Activated T-cell treated with anti-CD3 and anti-CD28 coated beads, Interleukin-2, amount 50 U/mL, for 1 hour (primary cell): ENCODE measurements at regions not wholly inside any gene's neighbourhood (a gene's known extent, or its start where the extent isn't known, plus 50 kb on each side); places are given as distances from the start of the nearest gene placed in this dataset.
"Not testable (repeated sequence)": the region's sequence is repeated elsewhere in the genome, so short reads cannot be mapped to it uniquely, and the experiment has no call there.

Experiments
- DNase-seq: peaks from one replicate; pipeline ENCODE4 v3.0.0-alpha.2; 2020

DNA sequence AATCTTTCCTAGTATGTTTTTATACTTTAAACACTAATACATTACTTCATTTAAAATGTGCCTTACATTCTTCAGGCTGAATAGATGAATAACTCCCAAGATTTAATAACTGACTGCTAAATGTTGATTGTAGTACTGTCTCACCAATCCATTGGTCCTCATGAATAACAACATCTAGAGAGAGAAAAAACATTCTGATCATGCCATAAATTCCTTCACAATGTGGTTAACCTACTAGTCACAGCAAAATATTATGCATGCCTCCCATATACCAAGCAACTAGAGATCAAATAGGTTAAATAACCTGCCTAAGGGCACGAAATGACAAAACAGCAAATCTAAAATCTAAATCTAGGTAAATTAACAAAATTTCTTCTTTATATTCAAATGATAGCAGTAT, 66.2 kb downstream of the SYT15 start:
- not testable (repeated sequence) for DNase-seq

DNA sequence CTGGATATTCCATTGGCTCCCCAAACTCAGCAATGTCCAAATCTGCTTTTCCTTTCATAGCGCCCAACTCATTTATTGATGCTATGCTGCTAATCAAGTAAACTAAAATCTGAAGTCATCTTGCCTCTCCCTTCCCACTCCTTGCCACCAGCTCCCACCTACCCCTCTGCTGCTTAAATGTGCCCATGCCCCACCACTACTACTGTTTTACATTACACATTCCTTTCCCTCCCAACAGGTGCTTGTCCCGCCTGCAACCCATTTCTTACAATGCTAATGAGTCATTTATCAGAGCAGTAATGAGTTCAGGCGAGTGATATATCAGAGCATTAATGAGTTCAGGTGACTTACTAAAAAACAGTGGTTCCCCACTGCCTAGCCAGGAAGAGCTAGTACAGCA, 67.2 kb downstream of the SYT15 start:
- DNase-seq: not testable (repeated sequence)

DNA sequence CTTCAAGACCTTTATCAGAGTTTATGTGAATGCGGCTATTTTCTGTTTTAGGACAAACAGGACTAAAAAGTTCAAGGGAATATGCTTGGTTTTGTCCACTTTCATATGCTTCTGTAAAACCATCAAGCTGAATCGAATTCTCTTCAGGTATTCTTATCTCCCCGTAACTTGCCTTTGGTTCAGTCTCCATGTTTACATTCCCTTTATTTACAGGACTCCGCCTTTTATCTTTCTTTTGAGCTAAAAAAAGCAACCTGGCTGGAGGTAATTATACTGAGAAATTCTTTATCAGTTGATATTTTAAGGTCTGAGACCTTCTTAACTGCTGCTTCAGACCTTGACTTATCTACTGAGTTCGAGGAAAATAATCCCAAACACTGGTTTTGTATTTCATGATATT, 72.0 kb downstream of the SYT15 start:
- not testable (repeated sequence) for DNase-seq

DNA sequence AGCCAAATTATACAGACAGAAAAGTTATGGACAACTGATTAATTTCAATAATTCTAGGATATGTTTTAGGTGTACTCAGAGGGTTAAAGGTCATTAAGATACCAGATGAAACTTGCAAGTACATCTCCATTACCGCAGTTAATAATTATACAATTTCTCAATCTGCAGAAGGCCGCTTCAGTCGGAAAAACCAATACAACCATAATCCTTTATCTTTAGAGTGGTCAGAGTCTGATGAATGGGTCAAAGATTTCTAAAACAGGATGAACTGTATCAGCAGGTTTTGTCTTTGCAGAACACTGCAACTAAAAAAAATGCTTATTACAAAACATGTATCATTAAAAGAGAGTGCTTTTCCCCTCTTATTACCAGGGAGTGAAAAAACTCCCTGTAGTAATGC, 78.5 kb downstream of the SYT15 start:
- not testable (repeated sequence) for DNase-seq

DNA sequence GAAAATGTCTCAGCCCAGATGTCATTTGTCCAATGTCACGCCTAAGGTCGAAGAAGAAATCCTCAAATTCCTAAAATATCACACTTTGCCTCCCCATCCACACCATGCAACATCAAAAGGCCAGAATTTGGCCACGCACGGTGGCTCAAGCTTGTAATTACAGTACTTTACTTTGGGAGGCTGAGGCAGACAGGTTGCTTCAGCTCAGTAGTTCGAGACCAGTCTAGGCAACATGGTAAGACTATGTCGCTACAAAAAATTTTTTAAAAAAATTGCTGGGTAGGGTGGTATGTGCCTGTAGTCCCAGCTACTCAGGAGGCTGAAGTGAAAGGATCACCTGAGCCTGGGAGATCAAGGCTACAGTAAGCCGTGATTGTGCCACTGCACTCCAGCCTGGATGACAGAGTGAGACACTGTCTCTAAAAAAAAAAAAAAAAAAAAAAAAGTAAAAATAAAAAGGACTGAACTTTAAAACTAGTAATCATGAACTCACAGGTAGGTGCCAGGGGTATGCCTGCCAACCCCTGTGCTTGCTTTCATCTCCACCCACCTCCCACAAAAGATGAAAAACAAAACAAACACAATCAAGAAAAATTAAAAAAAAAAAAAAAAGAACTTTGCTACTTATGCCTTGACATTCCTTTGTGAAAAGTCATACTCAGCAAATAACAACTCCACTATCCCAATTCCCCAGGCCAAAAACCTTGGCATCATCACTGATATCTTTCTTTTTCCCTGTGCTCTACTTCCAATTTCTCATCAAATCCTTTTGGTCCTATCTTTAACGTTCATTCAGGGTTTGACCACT, 81.3 kb downstream of the SYT15 start:
- DNase-seq: not testable (repeated sequence)

DNA sequence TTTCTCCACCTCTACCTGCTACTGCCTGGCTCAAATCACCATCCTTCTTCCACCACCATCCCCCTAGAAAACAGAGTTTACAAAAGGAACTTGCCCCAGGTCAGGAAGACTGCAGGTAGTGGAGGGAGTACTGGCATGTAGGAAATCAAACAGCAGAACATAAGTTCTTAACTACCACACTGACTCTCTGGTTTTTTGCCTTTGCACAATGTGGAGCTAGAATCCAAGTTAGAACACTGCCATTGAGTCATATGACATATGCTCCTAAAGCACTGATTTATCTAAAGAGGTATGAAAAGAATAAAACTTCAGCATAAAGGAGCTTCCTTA, 81.9 kb downstream of the SYT15 start:
- not testable (repeated sequence) for DNase-seq

DNA sequence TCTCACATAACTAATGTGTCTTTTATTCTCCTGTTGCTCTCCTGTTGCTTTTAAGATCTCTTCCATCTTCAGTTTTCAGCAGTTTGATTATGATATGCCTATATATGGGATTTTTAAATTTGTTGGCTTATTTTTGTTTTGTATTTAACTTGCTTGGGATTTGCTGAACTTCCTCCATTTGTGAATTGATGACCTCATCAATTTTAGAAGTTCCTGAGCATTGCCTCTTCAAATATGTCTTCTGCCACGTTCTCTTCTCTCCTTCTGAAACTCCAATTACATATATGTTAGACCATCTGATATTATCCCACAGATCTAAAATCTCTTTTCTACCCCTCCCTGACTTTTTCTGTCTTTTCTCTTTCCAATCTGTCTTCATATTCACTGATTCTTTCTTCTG, 86.6 kb downstream of the SYT15 start:
- not testable (repeated sequence) for DNase-seq

DNA sequence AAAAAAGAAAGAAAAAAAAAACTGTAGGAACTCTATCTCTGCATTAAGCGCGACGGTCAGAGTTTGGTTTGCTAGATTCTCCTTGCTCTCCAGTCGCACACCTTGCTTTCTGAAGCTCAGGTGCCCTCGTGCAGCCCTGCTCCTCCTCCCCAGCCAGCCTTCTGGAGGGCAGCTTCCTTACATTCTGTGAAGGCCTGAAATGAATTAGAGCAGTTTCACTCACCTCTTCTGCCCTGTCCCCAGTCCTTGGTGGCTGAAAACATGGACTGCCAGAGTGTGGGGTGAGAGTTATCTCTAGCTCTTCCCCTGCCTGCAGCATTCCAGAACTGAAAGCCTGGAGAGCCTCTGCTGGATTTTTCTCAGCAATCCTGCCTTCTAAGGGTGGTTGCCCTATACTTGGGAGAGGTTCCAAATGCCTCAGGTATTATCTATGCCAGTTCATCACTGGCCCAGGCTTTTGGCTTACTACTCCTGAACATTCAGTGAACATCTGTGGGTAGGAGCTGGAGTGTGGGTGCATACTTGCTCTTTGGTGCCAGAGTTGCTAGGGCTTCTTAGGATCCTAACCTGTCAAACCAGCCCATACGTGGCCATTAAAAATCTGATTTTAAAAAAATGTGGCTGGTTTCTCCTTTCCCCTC, 89.5 kb downstream of the SYT15 start:
- not testable (repeated sequence) for DNase-seq

DNA sequence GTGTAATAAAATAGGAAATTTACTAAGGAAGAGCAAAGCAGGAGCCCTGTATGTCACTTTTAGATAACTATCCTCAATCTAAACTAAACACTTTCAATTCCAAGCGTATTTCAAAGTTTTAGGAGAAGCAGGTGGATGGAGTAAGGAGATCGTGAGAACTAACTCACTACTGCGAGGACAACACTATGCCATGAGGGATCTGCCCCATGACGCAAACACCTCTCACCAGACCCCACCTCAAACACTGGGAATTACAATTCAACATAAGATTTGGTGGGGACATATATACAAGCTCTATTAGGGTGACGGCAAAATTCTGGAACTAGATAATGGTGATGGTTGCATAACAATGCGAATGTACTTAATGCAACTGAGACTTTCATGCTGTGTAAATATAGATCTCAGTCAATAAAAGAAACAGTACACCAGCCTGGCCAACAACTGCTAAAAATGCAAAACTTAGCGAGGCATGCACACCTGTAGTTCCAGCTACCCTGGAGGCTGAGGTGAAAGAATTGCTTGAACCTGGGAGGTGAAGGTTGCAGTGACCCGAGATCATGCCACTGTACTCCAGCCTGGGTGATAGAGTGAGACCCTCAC, 99.0 kb downstream of the SYT15 start:
- not testable (repeated sequence) for DNase-seq

DNA sequence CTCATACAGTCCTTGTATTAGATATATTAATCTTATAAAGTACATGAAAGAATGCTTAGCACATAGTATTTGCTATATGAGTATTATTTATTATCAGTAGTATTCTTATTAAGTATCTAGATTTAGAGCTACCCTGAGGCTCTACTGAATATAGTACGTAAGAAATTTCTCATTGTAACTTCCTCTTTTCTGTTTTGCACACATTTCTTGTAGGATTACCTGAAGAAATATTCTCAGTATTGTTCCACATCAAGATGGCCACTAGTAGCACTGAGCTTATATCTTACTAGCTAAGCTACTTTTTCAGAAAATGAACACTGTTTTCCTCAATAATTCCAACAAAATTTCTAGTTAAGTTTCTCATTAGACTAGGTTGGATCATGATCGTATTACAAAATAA, 112.5 kb downstream of the SYT15 start:
- not testable (repeated sequence) for DNase-seq

DNA sequence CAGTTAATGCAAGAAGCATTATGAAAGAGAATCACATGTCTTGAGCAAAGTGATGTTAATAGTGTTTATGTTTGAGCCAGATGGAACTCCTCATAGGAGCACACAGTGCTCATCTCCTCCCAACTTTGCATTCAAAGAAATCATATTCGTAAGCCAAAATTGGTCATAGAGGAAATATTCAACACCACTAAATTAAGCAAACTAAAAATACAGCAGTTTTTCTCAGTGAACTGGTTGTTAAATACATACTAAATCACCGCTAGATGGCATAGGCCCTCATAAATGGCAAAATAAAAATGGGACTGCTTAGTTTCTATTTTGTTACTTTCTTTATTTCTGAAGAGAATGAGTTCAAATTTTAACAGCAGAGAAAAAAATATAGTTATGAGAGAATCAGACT, 114.3 kb downstream of the SYT15 start:
- DNase-seq: not testable (repeated sequence)

DNA sequence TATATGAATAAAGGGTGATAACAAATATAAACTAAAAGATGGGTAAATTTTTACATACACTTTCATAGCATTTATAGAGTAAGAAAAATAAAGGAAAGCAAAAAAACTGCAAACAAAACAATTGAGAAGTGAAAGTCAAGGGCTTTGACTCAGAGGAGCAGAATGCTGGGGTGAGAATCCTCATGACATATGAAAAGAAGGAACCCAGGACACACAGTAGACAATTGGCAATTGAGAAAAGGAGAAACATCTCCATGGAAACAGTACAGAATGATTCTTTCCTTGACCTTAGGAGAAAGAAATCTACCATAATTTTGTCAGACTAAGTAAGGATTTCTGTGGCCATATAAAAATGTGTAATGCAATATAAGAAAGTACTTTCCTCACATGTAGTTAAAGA, 138.3 kb downstream of the SYT15 start:
- DNase-seq: not testable (repeated sequence)

DNA sequence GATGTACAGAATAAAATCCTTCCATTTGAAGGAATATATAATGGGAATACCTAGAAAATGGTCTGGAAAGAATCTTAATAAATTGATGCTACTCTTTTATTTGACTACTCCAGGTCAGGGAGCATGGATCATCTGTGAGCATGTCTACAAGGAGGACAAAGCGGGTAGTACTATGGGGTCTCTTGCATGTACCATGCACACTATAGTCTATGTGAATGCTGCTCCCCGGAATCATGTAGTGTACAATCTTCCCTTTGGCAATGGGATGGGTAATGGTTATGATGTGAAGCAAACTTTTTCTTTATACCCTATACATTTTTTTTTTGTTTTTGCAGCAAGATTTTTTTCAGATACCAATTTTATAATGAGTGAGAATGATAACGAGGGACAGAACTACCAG, 139.1 kb downstream of the SYT15 start:
- not testable (repeated sequence) for DNase-seq

DNA sequence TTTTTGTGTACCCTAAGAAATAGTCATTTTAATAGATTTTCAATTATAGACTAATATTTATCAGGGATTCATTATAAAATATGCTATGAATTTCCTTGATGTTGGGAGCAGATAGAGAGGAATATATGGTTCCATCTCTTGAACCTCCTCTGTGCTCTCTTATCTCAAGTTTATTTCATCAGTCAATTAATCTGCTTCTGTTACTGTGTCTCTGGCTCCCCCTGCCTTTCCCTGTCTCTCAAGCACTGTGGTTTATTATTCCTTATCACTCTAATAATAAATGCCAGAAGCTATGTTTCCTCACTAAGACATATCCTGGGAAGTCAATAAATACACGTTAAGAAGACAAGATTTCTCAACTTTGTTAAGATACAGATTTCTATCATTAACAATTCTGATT, 141.5 kb downstream of the SYT15 start:
- DNase-seq: not testable (repeated sequence)

DNA sequence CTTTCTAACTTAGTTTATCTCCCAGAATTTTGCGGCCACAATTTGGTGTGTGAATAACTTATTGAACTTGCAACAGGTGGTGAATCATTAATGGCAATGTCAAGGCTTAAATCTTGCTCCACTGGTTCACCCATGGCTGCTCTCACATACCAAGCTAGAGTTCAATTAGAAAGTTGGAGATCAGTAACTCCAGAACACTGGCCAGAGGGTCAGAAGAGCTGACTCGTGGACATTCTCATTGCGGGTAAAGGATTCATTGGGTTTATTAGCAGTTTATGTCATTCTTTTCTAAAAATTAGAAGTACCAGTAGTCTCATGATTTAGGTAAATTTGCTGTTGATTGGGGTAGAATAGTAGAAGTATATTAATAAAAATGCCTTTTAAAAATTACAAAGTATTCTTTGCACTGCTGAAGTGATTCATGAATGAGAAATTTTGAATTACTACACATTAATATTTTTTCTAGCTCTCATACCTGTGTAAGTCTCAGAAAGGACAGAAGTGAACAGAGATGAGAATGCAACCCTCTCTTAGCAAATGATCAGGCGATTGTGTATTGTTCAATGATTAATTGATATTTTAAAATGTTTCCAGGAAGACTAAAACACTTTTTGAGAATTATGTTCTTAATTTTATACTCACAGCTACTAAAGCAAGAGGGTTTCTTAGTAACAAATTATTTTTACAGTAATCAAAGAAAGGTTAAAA, 142.0 kb downstream of the SYT15 start:
- DNase-seq: not testable (repeated sequence)

DNA sequence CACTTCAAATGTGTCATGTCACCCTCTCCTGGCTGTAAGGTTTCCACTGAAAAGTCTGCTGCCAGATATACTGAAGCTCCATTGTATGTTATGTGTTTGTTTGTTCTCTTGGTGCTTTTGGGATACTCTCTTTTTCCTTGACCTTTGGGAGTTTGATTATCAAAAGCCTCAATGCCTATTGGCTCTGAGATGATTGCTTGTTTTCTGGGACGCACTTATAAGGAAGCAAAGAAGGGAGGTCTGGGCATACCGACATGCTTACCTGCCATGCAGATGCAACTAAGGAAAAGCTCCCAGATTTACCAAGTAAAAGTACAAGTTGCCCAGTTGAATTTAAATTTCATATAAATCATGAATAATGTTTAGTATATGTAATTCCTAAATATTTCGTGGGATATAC, 145.3 kb downstream of the SYT15 start:
- DNase-seq: not testable (repeated sequence)

DNA sequence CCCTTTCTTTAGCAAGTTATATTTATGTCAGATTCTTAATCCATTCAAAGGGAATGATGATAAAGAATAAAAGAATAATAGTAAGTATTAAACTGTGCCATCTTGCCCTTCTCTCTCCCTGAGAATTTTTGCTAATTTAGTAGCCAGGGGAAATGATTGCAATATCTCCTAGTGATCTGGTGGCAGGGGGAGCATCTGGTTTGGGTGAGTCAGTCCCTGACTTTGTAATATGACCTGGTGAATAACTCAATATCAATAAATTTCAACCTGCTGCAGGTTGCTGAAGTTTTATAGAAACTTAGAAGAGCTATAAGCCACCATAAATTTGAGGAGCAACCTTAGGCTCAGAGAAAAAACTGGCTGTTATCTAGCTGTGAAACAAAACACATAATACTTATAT, 149.4 kb downstream of the SYT15 start:
- DNase-seq: not testable (repeated sequence)

DNA sequence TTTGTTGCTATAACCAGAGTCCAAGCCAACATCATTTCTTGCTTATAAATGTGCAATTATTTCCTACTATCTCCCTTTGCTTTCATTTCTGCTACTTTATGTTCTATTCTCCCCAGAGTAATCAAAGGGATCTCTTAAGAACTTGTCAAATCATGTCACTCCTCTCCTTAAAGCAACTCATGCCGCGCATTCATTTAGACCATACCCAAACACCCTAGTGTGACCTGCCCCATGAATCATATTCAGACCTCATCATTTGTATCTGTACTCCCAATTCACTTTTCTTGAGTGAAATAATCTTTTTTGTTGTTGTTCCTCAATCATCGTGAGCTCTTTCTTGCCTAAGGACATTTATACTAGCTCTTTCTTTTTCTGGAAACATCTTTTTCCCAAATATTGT, 151.8 kb downstream of the SYT15 start:
- not testable (repeated sequence) for DNase-seq

DNA sequence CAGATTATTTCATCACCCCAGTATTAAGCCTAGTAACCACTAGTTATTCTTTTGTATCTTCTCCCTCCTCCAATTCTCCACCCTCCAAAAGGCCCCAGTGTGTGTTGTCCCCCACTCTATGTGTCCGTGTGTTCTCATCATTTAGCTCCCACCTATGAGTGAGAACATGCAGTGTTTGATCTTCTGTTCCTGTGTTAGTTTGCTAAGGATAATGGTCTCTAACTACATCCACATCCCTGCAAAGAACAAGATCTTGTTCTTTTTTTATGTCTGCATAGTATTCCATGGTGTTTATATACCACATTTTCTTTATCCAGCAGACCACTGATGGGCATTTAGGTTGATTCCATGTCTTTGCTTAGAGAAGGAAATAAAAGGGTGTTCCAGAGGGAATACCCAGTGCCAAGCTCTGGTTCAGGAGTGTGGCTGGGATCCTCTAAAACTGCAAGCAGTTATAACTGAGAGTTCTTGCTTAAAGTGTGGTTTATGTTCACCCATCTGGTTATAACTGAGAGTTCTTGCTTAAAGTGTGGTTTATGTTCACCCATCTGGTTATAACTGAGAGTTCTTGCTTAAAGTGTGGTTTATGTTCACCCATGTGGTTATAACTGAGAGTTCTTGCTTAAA, 154.8 kb downstream of the SYT15 start:
- DNase-seq: not testable (repeated sequence)

DNA sequence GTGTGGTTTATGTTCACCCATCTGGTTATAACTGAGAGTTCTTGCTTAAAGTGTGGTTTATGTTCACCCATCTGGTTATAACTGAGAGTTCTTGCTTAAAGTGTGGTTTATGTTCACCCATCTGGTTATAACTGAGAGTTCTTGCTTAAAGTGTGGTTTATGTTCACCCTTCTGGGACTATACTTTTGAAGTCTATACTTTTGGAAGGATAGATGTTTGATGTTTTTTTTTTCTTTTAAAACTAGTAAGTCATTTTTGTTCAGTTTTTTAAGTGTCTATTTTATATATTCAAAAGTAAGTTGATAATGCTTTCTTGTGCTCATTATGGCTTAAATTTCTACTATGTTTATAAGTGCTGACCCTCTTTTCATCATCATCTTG, 155.3 kb downstream of the SYT15 start:
- not testable (repeated sequence) for DNase-seq

DNA sequence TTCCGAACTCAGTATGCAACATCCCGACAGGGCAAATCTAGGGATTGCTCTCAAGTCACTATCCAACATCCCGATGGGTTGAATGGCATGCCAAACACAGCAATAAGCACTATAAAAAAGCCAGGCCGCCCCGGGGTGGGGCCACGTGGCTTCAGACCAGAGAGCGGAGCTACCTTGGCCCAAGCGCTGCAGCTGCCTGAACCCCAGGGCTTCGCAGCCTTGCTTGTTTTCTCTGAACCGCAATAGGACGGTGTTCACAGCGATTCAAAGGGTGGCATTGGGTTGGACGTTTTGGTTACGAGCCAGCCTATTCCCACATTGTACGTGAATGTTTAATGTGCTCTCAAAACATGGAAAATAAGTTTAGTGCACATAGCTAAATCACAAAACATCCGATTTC, 161.0 kb downstream of the SYT15 start:
- DNase-seq: not testable (repeated sequence)

DNA sequence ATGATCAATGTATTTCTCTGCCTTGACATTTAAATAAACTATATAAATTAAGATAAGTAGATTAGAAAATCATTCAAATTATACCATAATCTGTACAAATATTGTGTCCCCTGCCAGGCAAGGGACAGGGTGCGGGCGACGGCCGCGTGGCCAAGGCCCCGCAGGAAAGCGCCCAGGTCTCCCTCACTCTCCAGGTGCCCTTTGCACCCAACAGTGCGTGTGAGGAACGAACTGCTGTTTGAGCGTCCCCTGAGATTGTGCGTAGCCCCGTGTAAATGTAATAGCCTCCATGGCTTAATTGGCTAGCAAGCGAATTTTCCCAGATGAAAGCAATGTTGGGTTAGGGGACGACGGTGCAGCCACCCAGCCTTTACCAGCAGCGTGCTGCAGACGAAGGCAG, 161.4 kb downstream of the SYT15 start:
- not testable (repeated sequence) for DNase-seq

DNA sequence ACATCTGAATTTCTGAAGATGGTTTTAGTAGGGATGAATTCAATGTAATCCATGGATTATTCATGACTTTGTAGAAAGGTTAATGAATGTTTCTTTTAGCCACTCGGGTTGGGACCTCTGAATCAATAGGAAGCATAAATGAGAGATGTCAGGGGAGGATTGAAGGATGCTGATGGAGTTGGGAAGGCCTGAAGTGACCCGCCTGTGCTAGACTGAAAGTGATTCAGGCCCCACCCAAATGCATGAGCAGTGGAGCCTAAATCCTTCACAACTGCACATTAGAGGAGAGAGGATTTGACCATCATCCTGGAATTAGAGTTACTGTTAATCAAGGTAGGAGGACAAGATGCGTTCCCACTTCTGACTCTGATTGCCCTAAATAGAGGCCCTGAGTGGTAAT, 162.2 kb upstream of the PTPN20 start:
- not testable (repeated sequence) for DNase-seq
